ENCODE measurements at regions not wholly inside any gene's neighbourhood (a gene's known extent, or its start where the extent isn't known, plus 50 kb on each side); places are given as distances from the start of the nearest gene placed in this dataset.

DNA sequence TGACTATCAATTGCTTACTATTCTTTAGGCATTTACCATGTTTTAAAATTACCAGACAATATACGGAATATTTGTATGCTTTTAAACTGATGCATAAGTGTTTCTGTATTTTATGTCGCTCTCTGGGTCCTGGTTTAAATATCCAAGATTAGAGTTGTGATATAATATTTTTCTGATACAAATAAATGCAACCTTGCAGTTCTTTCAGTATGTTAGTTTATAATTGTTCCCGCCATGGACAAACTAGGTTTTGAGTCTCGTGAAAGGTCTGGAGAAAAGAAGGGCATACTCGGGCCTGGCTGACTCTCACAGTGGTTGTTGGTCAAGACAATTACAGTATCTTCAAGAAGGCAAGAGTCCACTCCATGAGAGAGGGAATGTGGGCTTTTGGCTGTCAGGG lies 72.6 kb upstream of the AJAP1 start:
- no peak for DNase-seq (ENCODE audit: low spot score)

DNA sequence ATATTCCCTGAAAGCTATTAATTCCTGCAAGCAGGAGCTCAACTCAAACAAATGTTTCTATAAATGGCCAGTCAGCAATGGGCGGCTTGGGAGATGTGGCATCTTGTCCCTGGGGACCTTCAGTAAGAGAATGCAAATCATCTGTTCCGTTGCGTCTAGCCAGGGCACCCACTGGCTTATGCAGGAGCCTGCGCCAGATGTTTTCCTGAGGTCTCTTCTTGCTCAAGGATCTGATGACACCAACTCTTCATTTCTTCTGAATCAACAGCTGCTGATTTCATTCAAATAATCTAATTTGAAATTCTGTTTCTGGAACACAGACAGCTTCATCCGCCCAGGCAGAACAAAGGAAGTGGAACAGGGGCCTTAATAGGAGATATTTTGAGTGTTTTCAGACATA lies 70.0 kb upstream of the AJAP1 start:
- no peak for DNase-seq (ENCODE audit: low spot score)

DNA sequence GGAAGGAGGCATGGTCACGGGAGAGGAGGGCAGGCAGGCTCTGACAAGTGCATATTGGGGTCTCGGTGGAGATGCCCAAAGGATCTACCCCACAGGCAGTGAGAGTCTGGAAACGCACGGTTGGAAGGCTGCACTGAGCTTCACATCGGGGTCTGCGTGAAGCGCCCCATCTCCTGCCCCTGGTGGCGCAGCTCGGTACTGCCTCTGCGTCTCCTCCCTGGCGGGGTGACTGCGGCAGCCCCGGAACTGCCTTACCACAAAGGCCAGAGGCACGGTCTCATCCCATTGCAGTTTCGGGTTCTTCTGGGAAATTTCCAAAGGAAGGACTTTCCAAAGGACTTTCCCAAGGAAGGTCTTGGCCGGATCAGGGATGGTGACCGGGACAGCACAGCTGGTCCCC lies 69.2 kb upstream of the AJAP1 start:
- DNase-seq (ENCODE audit: low spot score): no peak

DNA sequence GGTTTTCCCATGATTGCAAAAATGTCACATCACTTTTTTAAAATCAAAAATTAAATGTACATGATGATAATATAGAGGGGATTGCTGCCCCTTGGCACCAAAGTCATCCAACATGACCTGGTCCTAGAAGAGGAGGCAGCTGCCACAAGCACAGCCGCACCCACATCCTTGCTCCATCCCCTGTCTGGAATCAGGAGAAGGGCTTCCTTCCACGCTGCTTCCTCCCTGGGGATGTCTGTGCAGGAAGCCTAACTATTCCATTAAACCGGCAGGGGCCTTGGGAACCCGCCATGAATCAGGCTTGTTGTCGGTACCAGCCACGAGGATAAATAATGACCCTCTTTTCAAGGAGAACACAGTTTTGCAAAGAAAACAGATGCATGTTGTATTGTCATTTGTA lies 68.7 kb upstream of the AJAP1 start:
- no peak for DNase-seq (ENCODE audit: low spot score)

DNA sequence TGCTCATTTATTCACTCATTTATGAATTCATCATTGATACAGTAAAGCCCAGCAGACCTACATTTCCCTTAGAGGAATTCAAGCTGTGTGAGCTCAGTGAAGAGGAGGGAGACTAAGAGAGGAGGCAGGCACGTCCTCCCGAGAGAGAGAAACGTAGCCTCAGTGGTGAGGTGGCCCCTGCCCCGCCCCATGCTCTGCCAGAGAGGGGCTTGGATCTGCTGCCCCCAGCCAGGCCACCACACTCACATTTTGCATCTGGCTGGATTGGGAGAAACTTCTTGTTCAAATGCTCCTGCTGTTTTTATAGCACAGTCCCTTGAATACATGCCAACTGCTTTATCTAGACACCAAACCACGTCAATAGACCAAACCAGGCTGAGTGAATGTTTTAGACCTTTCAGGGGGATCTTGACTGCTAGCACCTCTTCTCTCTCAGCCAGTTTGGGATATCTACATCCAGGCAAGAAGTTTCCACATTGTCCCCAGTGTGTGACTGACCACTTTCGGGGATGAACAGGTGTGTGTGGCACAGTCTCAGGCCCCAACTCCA lies 67.7 kb upstream of the AJAP1 start:
- no peak for DNase-seq (ENCODE audit: low spot score)

DNA sequence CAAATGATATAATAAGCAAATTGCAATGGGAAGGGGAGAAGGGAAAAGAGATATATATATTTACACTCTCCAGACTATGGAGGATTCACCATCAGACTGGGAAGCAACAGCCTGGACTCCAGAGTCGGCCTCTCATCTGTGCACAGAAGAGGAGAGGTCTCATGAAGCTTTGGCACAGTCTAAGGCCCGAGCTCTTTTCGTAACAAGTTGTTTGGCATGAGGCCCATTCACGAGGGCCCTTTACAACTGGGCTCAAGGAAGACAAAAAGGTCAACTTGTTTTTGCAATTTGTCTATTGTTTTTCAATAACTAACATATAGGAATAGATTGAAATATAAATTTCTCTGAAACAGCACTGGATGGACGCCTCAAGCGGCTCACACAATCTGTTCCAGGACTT lies 66.7 kb upstream of the AJAP1 start:
- no peak for DNase-seq (ENCODE audit: low spot score)

DNA sequence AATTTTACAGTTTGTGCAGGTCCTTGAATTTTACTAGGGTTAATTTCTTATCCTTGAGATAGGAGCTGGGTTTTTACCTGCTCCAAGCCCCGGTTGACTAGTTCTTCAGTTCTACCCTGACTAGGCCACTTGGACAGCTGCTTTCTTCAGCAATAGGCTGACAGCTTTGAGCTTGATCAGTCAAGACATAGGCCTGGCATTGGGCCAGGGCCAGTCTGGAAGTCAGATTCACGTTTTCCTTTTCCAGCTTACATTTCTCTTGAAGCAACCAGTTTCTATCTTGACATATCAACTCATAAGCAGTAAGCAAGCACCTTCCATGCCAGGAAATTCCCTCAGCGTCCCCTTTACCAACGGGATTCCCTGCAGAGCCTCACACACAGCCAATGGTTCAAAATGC lies 63.7 kb upstream of the AJAP1 start:
- no peak for DNase-seq (ENCODE audit: low spot score)

DNA sequence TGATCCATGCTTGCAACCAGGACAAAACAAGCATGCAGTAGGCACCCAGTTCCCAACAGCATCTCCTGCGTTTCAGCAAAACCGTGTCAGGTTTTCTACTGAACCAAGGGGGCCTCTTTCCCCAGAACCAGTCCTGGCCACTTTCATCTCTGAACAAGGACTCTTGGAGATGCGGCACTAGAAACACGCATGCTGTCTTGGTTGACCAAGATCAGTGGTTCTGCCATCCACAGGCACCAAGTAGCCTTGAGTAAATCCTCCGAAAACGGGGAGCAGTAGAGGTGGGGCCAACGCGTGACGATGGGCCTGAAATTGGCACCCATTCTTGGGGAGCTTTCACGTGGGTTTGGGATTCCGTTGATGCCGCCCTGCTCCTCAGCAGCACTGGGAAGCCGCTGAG lies 62.5 kb upstream of the AJAP1 start:
- no peak for DNase-seq (ENCODE audit: low spot score)

DNA sequence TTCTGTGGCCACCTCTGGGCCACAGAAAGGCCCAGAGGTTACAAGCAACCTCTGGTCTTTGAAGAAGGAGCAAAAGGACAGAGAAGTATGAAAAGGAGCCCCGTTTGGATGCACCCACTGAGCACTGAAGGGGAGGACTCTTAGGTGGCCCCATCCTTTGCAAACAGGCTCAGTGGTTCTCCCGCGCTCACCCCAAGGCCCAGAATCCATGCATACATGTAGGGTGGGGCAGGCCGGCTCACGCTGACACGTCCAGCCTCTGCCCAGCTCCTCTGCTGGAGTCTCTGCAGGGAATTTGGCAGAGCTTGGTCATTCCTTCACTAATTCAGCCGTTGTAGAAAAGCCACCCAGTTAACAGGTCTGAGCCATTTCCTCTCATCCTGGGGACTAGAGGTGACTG lies 61.3 kb upstream of the AJAP1 start:
- no peak for DNase-seq (ENCODE audit: low spot score)

DNA sequence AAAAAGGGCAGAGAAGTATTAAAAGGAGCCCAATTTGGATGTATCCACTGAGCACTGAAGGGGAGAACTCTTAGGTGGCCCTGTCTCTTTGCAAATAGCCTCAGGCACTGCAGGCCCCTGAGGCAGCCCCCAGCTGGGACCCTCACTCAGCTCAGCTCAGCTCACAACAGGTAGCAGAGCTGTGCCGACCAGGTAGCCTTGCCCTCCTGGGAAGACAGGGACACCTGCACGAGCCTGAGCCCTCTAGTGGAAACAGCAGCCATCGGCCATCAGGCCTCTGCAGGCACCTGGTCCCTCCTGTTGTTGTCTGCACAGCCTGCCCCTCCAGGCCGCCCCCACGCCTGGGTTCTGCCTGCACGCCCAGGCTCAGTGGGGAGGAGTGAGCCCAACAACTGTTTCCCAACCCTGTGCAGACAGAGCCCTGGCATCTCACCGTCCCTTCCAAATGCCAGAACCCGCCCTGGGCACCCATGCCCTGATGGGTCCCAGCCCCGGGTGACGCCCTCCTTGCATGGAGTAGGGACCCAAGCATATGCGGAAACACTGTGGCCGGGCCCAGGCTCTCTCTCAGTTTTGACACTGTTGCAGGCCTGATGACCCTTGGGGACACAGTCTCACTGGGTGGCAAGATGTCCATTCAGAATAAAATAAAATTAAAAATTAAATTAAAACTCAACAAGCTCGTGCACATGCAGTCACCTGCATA lies 60.0 kb upstream of the AJAP1 start:
- DNase-seq (ENCODE audit: low spot score): no peak

DNA sequence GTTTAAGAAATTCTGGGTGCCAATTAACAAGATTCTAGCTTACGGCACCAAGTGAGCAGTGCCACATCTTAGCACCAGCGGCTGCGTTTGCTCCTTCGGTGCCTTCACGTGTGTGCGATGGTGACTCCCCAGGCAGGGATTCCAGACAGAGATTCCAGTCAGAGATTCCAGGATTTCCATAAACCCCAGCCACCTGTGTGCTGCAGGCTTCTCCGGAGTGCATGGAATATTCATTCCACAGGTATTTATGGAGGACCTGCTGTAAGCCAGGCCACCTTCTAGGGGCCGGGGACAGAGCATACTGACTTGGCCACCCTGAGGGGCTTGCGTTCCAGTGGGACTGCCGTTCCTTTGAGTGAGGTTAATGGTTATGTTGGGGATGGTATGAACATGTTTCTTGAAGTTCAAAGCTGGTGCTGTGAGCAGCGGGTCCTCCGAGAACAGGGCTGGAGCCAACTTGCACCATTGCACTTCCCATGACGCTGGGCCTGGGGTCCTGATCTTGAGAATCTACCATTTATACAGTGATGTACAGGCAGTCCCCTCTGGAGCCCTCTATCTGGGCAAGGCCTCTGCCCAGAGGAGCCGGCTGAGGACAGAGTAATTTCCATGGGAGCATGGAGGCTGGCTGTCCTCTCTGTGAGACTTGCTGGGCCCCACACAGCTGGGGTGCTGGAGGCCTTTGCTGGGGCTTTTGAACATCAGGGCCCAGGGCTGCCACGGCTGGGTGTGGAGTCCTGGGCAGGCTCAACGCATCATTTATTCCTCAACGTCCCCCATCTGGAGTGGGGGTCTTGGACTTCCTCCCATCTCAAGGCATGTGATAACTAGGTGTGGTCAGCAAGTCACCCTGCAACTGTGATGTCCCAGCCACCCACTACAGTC lies 58.8 kb upstream of the AJAP1 start:
- DNase-seq (ENCODE audit: low spot score): no peak

DNA sequence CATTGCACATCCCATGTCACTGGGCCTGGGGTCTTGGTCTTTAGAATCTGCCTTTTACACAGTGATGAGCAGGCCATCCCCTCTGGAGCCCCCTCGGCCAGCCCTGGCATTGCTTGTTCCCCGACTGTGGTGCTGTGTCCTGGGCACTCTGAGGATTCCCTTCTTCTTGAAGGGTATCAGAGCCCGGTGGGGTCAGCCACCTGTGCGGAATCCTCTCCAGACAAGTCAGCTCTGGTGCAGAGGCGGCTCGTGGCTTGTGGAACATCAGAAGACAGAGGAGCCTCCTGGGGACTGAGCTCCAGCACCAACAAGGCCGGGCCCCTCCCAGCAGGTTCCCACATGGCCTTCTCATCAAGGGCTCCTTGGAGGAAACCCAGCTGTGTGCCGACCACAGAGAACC lies 57.9 kb upstream of the AJAP1 start:
- no peak for DNase-seq (ENCODE audit: low spot score)

DNA sequence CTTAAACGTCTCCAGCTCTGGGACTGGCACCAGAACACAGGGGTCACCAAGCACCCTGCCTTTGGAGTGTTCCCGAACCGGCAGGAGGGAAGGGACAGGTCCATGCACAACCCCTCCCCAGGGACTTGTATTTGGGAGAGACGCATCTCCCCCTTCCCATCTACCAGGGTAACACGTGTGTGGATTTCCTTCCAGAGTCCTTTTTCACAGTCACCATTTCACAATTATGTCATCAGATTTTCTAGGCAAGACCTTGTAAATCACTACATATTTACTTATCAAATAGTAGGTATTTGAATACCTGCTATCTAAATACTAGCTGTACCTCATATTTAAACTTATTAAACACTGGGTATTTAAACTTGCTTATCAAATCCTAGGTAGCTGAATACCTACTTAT lies 57.4 kb upstream of the AJAP1 start:
- DNase-seq (ENCODE audit: low spot score): no peak

DNA sequence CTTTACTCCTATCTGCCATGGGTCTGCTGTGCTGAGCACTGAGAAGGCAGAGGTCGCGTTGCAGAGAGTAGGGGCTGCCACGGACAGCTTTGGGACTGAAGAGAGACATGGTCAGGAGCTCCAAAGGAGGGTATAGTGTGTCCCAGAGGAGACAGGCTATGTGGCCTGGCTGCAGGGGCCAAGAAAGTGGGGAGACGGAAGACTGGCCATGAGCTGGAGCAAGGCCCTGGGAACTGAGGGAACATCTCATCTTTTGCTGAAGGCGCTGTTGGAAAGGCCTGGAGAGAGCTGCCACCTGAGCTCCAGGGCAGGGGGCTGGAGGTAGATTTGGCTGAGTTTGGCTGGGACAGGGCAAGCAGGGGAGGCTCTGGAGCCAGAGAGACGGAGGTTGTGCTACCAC lies 55.8 kb upstream of the AJAP1 start:
- no peak for DNase-seq (ENCODE audit: low spot score)

DNA sequence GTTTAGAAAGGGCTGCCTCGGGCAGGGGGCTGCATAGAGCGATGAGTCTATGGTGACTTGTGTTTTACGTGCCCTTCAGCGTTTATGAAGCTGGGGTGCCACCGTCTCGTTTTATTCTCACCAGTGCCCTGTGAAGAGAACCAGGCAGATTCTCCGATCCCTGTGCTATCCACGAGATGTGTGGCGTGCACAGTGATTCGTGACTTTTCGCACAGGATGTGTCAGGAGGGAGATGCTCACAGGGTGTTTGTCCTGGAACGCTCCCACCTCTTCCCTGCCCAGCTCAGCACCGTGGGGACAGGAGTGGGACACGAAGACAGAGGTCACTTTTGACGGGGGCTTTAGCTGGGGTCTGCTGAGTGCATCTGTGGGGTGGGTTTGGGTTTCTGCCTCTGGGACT lies 54.9 kb upstream of the AJAP1 start:
- DNase-seq (ENCODE audit: low spot score): no peak

DNA sequence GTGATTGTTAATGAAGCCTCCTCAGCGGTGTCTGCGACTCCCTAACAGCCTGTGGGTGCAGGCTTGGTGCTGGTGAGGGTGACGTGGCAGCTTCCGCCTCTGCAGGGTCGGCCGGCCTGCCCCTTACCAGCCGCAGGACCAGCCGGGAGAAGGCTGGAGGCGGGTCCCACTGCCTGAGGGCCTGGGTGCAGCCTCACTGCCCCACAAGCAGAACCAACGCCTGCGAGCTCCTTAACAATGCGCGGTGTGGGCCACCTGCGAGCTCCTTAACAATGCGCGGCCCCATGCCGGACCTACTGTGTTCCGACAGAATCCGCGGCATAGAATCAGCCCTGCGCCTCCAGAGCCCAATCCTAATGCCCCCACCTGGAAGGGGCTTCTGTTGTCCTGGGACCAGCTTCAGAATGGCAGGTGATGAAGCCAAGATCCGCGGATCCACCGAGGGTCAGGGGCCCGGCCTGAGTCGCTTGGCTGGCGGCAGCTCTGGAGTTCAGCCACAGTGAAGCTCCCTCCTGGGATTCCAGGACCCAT lies 54.4 kb upstream of the AJAP1 start:
- no peak for DNase-seq (ENCODE audit: low spot score)

DNA sequence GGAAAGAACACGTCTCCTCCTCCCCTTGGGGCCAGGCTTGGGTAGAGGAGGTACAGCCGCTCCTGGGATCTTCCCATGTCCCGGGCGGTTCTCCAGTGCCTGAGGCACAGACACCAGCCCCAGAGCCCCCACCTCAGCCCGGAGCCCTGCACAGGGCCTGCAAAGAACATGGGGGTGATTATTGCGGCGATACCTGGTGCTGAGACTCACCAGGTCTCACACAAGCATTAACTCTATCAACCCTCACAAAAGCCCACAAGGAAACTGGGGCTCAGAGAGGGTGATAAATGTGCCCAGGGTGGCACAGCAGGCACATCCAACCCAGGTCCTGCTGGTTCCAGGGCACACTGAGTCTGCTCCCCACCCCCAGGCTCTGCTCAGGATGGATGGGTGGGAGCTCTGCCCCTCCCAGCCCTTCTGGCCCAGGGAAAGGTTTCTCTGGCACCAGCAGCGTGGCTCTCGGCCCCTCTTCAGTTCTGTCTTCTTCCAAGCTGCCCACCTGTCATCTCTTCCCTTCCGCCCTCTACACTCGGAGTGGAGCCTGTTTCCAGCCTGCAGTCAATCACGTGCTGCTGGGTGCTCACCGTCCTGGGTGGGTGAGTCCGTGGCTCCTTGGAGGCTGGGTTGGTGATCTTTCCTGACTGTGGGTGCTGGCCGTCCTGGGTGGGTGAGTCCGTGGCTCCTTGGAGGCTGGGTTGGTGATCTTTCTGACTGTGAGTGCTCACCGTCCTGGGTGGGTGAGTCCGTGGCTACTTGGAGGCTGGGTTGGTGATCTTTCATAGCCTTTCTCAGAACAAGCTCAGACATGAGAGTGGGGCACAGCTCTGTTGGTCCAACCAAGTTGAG lies 53.6 kb upstream of the AJAP1 start:
- DNase-seq (ENCODE audit: low spot score): no peak

DNA sequence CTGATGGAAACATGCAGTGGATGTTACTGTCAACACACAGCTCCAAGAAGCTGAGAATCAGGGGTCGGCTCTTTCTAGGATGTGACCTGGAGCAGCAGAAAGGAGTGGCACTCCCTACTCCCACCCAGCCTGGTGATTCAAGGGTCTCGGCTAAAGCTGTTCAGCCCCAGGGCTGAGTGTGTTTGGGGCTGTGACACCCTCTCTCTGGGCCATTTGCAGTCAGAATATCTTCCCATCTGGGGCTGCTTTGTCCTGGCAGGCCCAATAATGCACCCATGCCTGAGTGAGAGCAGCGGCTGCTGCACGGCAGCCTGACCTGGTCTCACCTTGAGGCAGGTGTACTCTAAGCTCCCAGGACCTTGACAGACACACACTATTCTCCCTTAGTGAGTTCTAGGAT lies 52.5 kb upstream of the AJAP1 start:
- no peak for DNase-seq (ENCODE audit: low spot score)

DNA sequence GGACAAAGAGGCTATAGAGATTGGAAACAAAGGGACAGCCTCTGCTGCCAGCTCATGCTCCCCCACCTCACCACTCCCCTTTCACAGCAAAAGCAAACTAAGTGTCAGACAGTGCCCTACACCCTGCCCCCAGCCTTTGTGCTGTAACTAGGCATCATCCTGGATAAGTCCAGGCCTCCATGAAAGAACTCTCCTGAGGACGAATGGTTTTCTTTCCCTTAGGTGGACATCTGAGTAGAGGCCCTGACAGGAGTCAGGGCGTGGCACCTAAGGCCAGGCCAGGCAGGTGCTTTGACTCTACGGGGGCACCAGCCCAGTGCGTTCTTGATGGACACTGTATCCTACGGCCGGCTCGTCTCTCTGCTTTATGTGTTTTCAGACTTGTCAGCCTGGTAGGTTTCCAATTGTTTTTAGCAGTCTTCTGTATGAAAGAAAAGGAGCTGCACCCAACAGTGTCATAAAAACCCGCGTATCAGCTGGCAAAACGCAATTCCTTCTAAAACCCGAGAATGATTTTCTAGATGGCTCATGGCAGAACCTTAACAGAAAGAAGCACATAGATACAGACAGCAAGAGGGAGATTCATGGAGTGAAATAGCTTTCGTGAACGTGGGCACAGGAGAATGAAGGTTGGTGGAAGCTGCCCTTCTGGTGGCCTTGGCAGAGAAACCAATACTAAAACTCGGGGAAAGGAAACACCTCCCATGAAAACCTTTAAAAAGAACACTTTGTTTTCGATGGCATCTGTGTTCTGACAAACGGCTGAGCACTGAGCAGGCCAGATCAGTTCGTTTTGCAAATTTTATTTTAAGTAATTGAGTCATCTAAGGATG lies 51.7 kb upstream of the AJAP1 start:
- no peak for DNase-seq (ENCODE audit: low spot score)

DNA sequence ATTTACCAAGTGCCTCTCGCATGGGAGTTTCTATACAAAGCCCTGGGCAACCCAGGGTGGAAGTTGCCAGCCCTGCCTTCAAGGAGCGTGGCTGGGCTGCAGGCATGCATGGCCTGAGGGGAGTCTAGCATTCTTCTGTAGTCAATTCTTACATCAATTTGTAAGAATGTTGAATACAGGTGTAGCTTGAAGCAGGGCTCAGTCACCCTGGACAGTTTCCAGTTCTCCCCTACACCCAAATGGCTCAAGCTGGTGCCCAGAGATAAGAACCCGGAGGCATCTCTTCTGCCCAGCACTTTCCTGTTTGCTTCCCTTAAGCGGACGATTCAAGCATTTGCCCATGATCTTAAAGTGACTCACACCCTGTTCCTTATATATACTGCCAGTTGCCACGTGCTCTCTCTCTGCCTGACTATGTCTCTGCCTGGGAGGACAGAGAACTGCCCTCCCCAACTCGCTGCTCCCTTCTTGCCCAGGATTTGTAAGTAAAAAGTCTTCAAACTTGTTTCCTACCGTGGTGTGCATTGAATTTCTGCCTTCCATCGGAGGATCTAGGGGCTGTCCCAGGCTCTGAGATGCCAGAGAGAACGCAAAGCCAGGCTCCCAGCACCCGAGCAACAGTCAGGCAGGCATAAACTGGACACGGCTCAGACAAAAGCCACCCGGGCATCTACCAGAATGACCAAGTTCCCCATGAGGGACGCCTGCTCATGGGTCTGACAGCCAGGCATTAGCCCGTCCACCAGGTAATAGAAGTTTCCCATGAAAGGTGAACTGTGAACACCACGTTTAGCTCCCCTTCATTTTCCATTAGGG lies 50.9 kb upstream of the AJAP1 start:
- DNase-seq (ENCODE audit: low spot score): no peak
